ENCODE measurements at regions not wholly inside any gene's neighbourhood (a gene's known extent, or its start where the extent isn't known, plus 50 kb on each side); places are given as distances from the start of the nearest gene placed in this dataset.
"Not testable (repeated sequence)": the region's sequence is repeated elsewhere in the genome, so short reads cannot be mapped to it uniquely, and the experiment has no call there.

GRCh38 chr5:56420323-56420722 lies 187.2 kb upstream of the ANKRD55 start:
- Mint-ChIP-seq H3K27me3 (ENCODE audit: low read depth) (no peaks in the 10 kb centered on the region), H3K4me1 (ENCODE audit: low read depth) (peaks cover 2% of the 10 kb centered on the region), H3K9me3 (peaks cover 37% of the 10 kb centered on the region), H3K27ac (no peak overlapping the region), H3K36me3 (ENCODE audit: low read depth) (peaks cover 13% of the 10 kb centered on the region), H3K4me3 (no peak overlapping the region)

- H3K27ac Mint-ChIP-seq, result no peak overlapping the region
- H3K9me3 Mint-ChIP-seq, result peaks cover 37% of the 10 kb centered on the region
- no peaks in the 10 kb centered on the region for H3K27me3 Mint-ChIP-seq (ENCODE audit: low read depth)
- H3K36me3 Mint-ChIP-seq (ENCODE audit: low read depth), result peaks cover 13% of the 10 kb centered on the region
- H3K4me3 Mint-ChIP-seq, result no peak overlapping the region
- peaks cover 6% of the 10 kb centered on the region for H3K4me1 Mint-ChIP-seq (ENCODE audit: low read depth)
Observed at GRCh38 chr5:56419667-56420066, 186.5 kb upstream of the ANKRD55 start.

GRCh38 chr5:56415356-56415765 lies 182.2 kb upstream of the ANKRD55 start:
- H3K36me3 Mint-ChIP-seq (ENCODE audit: low read depth), result peaks cover 10% of the 10 kb centered on the region
- H3K9me3 Mint-ChIP-seq, result peaks cover 23% of the 10 kb centered on the region
- H3K27ac Mint-ChIP-seq, result no peak overlapping the region
- no peaks in the 10 kb centered on the region for H3K27me3 Mint-ChIP-seq (ENCODE audit: low read depth)
- peaks cover 14% of the 10 kb centered on the region for H3K4me1 Mint-ChIP-seq (ENCODE audit: low read depth)
- H3K4me3 Mint-ChIP-seq, result no peak overlapping the region

- peaks cover 14% of the 10 kb centered on the region for H3K4me1 Mint-ChIP-seq (ENCODE audit: low read depth)
- no peak overlapping the region for H3K4me3 Mint-ChIP-seq
- H3K36me3 Mint-ChIP-seq (ENCODE audit: low read depth), result peaks cover 9% of the 10 kb centered on the region
- H3K27me3 Mint-ChIP-seq (ENCODE audit: low read depth), result no peaks in the 10 kb centered on the region
- peaks cover 11% of the 10 kb centered on the region for H3K9me3 Mint-ChIP-seq
- no peak overlapping the region for H3K27ac Mint-ChIP-seq
Observed at GRCh38 chr5:56414066-56414465, 180.9 kb upstream of the ANKRD55 start.

DNA sequence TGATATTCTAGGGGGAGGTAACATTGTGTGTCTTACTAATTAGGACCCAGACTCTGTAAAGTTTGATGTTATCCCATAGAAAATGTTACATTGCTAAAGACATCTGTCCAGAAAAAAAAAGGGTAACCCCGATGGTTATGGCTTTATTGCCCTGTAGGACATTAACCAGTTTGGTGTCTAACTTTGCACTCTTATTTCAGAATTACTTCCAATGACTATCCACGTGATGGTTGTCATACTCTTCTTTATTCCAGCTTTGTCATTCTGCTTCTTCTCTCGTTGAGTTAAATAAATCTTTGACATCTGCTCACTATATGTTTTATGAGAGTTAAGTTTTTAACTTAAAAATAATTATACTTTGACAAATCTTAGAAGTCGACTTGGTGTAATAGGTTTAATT lies 180.4 kb upstream of the ANKRD55 start:
- Mint-ChIP-seq H3K27me3 (ENCODE audit: low read depth) (no peaks in the 10 kb centered on the region), H3K4me1 (ENCODE audit: low read depth) (peaks cover 14% of the 10 kb centered on the region), H3K36me3 (ENCODE audit: low read depth) (peaks cover 4% of the 10 kb centered on the region), H3K27ac (no peak overlapping the region), H3K4me3 (no peak overlapping the region), H3K9me3 (peaks cover 6% of the 10 kb centered on the region)

DNA sequence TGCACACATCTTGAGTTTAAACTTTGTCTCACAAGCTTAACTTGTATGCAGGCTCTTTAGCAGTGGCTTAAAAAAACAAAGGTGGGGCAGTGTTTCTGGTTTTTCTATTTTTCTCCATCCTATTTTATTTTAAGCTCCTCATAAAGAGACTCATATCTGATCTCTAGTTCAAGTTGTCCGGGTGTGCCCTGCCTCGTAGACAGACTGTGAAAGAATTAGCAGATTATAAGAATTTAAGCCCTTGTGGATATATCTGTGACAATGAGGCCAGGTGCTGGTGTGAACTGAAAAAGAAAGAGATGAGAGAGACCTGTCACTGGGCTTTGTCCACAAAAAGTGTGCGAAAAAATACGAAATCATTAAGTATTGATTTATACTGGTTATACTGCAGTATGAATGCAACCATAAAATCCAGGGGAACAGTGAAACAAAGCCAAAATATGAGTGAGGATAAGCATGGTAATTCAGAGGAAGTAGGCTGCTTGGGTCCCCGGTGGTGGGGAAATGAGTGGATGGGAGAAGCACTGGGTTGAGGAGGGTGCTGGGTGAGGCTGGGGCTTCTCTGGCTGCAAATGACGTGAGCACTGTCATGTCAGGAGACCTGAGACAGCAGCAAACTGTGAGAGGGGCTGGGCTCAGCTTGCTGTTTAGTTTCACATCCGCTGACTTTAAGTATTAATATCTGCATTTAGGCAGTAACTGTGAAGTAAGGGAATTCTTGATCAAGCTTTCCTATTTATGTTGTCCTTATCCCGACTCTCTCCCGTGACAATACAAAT lies 179.7 kb upstream of the ANKRD55 start:
- H3K9me3 Mint-ChIP-seq, result no peaks in the 10 kb centered on the region
- H3K27me3 Mint-ChIP-seq (ENCODE audit: low read depth), result no peaks in the 10 kb centered on the region
- no peak overlapping the region for H3K4me3 Mint-ChIP-seq
- H3K27ac Mint-ChIP-seq, result peak overlapping the region; percentile 43
- H3K36me3 Mint-ChIP-seq (ENCODE audit: low read depth), result no peaks in the 10 kb centered on the region
- peaks cover 14% of the 10 kb centered on the region for H3K4me1 Mint-ChIP-seq (ENCODE audit: low read depth)

- Mint-ChIP-seq H3K36me3 (ENCODE audit: low read depth) (no peaks in the 10 kb centered on the region), H3K9me3 (no peaks in the 10 kb centered on the region), H3K27ac (no peak overlapping the region), H3K4me1 (ENCODE audit: low read depth) (peaks cover 14% of the 10 kb centered on the region), H3K4me3 (no peak overlapping the region), H3K27me3 (ENCODE audit: low read depth) (no peaks in the 10 kb centered on the region)
Observed at GRCh38 chr5:56410696-56411095, 177.6 kb upstream of the ANKRD55 start.

DNA sequence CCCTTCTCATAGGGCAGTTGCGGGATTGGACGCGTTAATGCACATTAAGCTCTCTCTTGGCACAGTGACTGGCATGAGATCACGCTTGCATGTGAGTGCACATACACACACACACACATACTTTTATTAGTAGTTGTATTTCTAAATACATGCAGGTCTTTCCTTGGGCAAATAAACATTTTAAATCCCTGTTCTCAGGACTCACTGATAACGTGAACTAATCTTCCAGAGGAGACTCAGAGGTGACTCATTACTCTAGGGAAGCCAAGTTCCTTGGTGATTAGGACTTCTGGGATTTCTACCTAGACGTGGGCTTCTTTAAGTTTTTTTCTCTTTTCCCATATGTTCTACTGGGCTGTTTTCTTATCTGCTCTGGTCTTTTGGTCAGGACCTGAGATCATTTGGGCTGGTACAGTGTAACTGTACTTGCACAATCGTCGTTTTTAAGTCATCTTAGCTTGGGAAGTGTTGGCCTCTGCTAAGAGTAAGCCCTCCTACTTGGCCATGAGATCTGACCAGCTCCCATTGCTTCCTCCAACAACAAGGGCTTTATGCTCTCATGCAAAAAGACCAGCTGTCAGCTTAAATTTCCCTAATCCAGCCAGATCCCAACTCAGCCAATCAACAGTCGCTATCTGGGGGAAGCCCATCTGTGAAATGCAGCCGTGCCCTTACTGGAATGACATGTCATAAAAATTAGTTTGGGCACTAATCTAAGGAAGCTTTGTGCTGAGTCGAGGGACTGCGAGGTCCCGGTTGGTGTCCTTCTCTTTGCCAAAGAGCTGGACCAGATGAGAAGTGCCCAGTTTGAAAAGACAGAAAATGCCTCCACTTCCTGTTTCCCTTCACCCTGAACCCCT lies 176.4 kb upstream of the ANKRD55 start:
- no peak overlapping the region for H3K27ac Mint-ChIP-seq
- H3K9me3 Mint-ChIP-seq, result no peaks in the 10 kb centered on the region
- H3K27me3 Mint-ChIP-seq (ENCODE audit: low read depth), result no peaks in the 10 kb centered on the region
- H3K4me3 Mint-ChIP-seq, result no peak overlapping the region
- no peaks in the 10 kb centered on the region for H3K36me3 Mint-ChIP-seq (ENCODE audit: low read depth)
- peaks cover 8% of the 10 kb centered on the region for H3K4me1 Mint-ChIP-seq (ENCODE audit: low read depth)

GRCh38 chr5:56406838-56407237 lies 173.7 kb upstream of the ANKRD55 start:
- no peaks in the 10 kb centered on the region for H3K9me3 Mint-ChIP-seq
- H3K36me3 Mint-ChIP-seq (ENCODE audit: low read depth), result no peaks in the 10 kb centered on the region
- H3K27me3 Mint-ChIP-seq (ENCODE audit: low read depth), result no peaks in the 10 kb centered on the region
- no peak overlapping the region for H3K4me3 Mint-ChIP-seq
- H3K4me1 Mint-ChIP-seq (ENCODE audit: low read depth), result no peaks in the 10 kb centered on the region
- H3K27ac Mint-ChIP-seq, result no peak overlapping the region

DNA sequence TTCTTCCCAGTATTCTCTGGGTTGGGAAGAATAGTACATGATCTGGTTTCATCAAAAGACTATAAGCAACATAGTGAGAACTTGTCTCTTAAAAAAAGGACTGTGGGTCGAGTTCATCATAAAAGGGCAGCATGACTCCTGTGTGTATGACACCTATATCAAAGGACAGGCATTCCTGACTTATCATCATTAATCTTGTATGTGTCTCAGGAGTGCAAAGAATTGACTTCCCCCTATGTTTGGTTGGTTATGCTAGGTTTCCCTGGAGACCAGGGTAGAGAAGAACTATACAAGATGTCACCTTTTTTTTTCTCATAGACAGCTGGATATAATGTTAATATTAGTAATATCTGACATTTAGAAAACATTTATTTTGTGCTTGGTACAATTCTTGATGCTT lies 173.1 kb upstream of the ANKRD55 start:
- Mint-ChIP-seq H3K36me3 (ENCODE audit: low read depth) (no peaks in the 10 kb centered on the region), H3K27me3 (ENCODE audit: low read depth) (no peaks in the 10 kb centered on the region), H3K4me3 (no peak overlapping the region), H3K4me1 (ENCODE audit: low read depth) (no peaks in the 10 kb centered on the region), H3K27ac (no peak overlapping the region), H3K9me3 (no peaks in the 10 kb centered on the region)

- Mint-ChIP-seq H3K4me1 (ENCODE audit: low read depth) (no peaks in the 10 kb centered on the region), H3K27me3 (ENCODE audit: low read depth) (no peaks in the 10 kb centered on the region), H3K4me3 (no peak overlapping the region), H3K9me3 (no peaks in the 10 kb centered on the region), H3K36me3 (ENCODE audit: low read depth) (no peaks in the 10 kb centered on the region), H3K27ac (no peak overlapping the region)
Observed at GRCh38 chr5:56405116-56405908, 172.2 kb upstream of the ANKRD55 start.

- Mint-ChIP-seq H3K9me3 (peaks cover 6% of the 10 kb centered on the region), H3K36me3 (ENCODE audit: low read depth) (no peaks in the 10 kb centered on the region), H3K4me3 (no peak overlapping the region), H3K27me3 (ENCODE audit: low read depth) (no peaks in the 10 kb centered on the region), H3K27ac (no peak overlapping the region), H3K4me1 (ENCODE audit: low read depth) (no peaks in the 10 kb centered on the region)
Observed at GRCh38 chr5:56402266-56403220, 169.4 kb upstream of the ANKRD55 start.

GRCh38 chr5:56397796-56398195 lies 164.7 kb upstream of the ANKRD55 start:
- H3K36me3 Mint-ChIP-seq (ENCODE audit: low read depth); H3K4me1 Mint-ChIP-seq (ENCODE audit: low read depth); H3K27ac Mint-ChIP-seq; H3K4me3 Mint-ChIP-seq; H3K27me3 Mint-ChIP-seq (ENCODE audit: low read depth): not testable (repeated sequence)
- peaks cover 32% of the 10 kb centered on the region for H3K9me3 Mint-ChIP-seq

DNA sequence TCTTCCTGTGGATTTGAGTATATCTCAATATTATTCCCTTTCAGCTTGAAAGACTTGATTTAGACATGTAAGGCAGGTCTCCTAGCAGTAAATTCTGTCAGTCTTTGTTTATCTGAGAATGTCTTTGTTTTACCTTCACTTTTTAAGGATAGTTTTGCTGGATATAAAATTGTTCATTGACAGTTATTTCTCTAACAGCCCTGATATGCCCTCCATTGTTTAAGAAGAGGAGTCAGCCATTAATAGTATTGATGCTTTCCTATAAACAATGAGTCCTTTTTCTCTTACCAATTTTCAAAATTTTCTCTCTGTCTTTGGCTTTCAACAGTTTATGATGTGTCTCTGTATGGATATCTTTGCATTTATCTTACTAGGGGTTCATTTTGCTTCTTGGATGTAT lies 163.5 kb upstream of the ANKRD55 start:
- Mint-ChIP-seq H3K36me3 (ENCODE audit: low read depth) (peaks cover 7% of the 10 kb centered on the region), H3K4me1 (ENCODE audit: low read depth) (no peaks in the 10 kb centered on the region), H3K27ac (no peak overlapping the region), H3K9me3 (peaks cover 41% of the 10 kb centered on the region), H3K4me3 (no peak overlapping the region), H3K27me3 (ENCODE audit: low read depth) (no peaks in the 10 kb centered on the region)
